Retinal pigment epithelial cell (primary cell): ENCODE measurements at regions not wholly inside any gene's neighbourhood (a gene's known extent, or its start where the extent isn't known, plus 50 kb on each side); places are given as distances from the start of the nearest gene placed in this dataset.
"Not testable (repeated sequence)": the region's sequence is repeated elsewhere in the genome, so short reads cannot be mapped to it uniquely, and the experiment has no call there.

ENCODE experiments used
- DNase-seq: peaks from one replicate; pipeline ENCODE4 v3.0.0-alpha.2; 2010; ENCODE audit warnings: low read depth
- H3K4me3 ChIP-seq: 2 replicates; pipeline ENCODE4 v1.5.1; 2011; ENCODE audit warnings: mild to moderate bottlenecking, low read length, control low read depth, moderate library complexity
- TF ChIP-seq, protein P1 (sequence below): conservative IDR thresholded peaks from 2 replicates; pipeline ENCODE4 v1.5.1; 2011; ENCODE audit warnings: low read depth, low read length, control low read depth, inconsistent platforms

DNA sequence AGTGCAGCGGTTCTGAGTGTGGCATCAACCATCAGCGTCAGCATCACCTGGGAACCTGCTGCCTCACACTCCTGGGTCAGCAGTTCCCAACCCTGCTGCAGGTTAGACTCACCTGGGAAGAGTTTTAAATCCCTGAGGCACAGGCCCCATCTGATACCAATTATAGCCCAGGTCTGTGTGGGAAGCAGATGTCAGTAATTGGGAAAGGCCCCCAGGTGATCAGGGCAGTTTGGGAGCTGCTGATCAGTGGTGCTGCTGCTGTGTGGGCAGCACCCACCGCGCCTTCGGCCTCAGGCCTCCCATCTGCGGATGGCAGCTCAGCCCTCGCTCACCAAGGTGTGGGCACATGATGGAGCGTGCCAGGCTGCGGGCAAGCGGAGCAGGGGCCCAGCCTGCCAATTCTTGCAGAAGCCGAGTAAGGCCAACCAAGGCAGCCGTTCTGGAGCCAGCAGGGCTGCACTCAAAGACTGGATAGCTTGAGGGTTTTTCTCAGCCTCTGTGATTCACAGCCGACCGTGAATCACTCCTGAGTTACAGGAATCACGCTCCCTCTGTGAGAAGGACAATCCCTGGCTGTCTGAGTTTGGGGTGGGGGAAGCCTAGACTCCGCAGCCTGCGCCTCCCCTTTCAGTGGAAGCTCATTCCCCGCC, 155.6 kb upstream of the SFSWAP start:
- TF ChIP-seq, protein P1, sequence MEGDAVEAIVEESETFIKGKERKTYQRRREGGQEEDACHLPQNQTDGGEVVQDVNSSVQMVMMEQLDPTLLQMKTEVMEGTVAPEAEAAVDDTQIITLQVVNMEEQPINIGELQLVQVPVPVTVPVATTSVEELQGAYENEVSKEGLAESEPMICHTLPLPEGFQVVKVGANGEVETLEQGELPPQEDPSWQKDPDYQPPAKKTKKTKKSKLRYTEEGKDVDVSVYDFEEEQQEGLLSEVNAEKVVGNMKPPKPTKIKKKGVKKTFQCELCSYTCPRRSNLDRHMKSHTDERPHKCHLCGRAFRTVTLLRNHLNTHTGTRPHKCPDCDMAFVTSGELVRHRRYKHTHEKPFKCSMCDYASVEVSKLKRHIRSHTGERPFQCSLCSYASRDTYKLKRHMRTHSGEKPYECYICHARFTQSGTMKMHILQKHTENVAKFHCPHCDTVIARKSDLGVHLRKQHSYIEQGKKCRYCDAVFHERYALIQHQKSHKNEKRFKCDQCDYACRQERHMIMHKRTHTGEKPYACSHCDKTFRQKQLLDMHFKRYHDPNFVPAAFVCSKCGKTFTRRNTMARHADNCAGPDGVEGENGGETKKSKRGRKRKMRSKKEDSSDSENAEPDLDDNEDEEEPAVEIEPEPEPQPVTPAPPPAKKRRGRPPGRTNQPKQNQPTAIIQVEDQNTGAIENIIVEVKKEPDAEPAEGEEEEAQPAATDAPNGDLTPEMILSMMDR: no peak
- no peak for DNase-seq
- H3K4me3 ChIP-seq: no peak overlapping the region

- DNase-seq: no peak
- TF ChIP-seq, protein P1: no peak
- H3K4me3 ChIP-seq: no peak overlapping the region
These were observed 155.0 kb upstream of the SFSWAP start for GRCh38 chr12:131555866-131556265.

- no peak for DNase-seq
- H3K4me3 ChIP-seq: no peak overlapping the region
- TF ChIP-seq, protein P1: no peak
These were observed 153.7 kb upstream of the SFSWAP start for GRCh38 chr12:131557078-131557709.

GRCh38 chr12:131559517-131560516, 151.1 kb upstream of the SFSWAP start:
- TF ChIP-seq, protein P1: no peak
- no peak for DNase-seq

GRCh38 chr12:131561051-131561450, 149.8 kb upstream of the SFSWAP start:
- no peak for DNase-seq
- TF ChIP-seq, protein P1: no peak
- no peak overlapping the region for H3K4me3 ChIP-seq

More at GRCh38 chr12:131559517-131560516, 151.1 kb upstream of the SFSWAP start:
- no peak overlapping the region for H3K4me3 ChIP-seq

GRCh38 chr12:131561891-131562684, 148.8 kb upstream of the SFSWAP start:
- TF ChIP-seq, protein P1: no peak
- no peak overlapping the region for H3K4me3 ChIP-seq
- no peak for DNase-seq

DNA sequence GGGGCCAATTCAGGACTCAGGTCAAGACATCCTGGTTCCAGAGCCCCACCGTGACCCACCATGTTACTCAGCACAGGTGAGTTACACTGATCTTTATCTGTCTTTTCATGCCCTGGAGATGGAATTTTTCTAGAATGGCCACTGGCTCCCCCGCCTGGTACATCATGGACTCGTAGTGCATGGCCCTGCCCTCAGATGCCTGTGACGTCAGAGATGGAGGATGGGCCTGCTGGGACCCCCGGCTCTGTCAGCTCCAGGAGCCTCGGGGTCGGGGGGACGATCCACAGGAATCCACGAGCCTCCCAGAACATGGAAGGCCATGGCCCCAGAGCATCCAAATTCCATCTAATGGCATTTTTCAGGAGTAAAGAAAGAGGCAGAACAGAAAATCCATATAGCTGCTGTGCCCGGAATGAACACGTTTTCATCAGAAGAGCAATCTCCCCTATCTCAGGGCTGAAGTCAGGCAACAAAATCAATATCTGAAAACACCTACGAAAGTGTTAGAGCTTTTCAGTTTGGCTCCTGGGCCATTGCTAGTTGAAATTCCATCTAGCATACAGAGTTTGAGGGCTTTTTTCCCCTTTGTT, 146.7 kb upstream of the SFSWAP start:
- DNase-seq: not testable (repeated sequence)

More for the DNA sequence above, 146.7 kb upstream of the SFSWAP start:
- H3K4me3 ChIP-seq: not testable (repeated sequence)
